H7 (cell line): ENCODE measurements at regions not wholly inside any gene's neighbourhood (a gene's known extent, or its start where the extent isn't known, plus 50 kb on each side); places are given as distances from the start of the nearest gene placed in this dataset.
A peak's percentile ranks its signal among the peaks of the same experiment; 100 is the strongest.
"Not testable (repeated sequence)": the region's sequence is repeated elsewhere in the genome, so short reads cannot be mapped to it uniquely, and the experiment has no call there.

Source experiments
- DNase-seq: peaks from one replicate; pipeline ENCODE4 v3.0.0; 2012
- H3K27me3 ChIP-seq: 2 replicates; pipeline ENCODE4 v1.6.0; 2011; ENCODE audit warnings: mild to moderate bottlenecking, low read length; ENCODE audit not compliant: control insufficient read depth, insufficient read depth
- H3K36me3 ChIP-seq: replicated peaks from 2 replicates; pipeline ENCODE4 v1.5.1; 2011; ENCODE audit warnings: low read length; ENCODE audit not compliant: control insufficient read depth, insufficient read depth
- H3K4me3 ChIP-seq: 2 replicates; pipeline ENCODE4 v1.5.1; 2011; ENCODE audit warnings: low read depth, mild to moderate bottlenecking, control low read depth, low read length, moderate library complexity; ENCODE audit not compliant: insufficient read depth

- DNase-seq: no peak
- Histone ChIP-seq H3K4me3 (no peak overlapping the region), H3K27me3 (no peaks in the 10 kb centered on the region), H3K36me3 (no peaks in the 10 kb centered on the region)
Measured at GRCh38 chr3:118637846-118638245, 396.8 kb downstream of the IGSF11 start.

GRCh38 chr3:118641608-118642007 lies 393.0 kb downstream of the IGSF11 start:
- Histone ChIP-seq H3K27me3 (no peaks in the 10 kb centered on the region), H3K4me3 (no peak overlapping the region), H3K36me3 (no peaks in the 10 kb centered on the region)
- DNase-seq: peak; percentile 71

- no peaks in the 10 kb centered on the region for H3K36me3 ChIP-seq
- no peaks in the 10 kb centered on the region for H3K27me3 ChIP-seq
- peak; percentile 9 for DNase-seq
- H3K4me3 ChIP-seq: no peak overlapping the region
Measured at GRCh38 chr3:118671192-118671591, 363.5 kb downstream of the IGSF11 start.

- Histone ChIP-seq H3K27me3 (no peaks in the 10 kb centered on the region), H3K4me3 (no peak overlapping the region), H3K36me3 (no peaks in the 10 kb centered on the region)
- no peak for DNase-seq
Measured at GRCh38 chr3:118675305-118675704, 359.3 kb downstream of the IGSF11 start.

- H3K4me3 ChIP-seq, H3K27me3 ChIP-seq, H3K36me3 ChIP-seq, DNase-seq: not testable (repeated sequence)
Measured at GRCh38 chr3:118678663-118679062, 356.0 kb downstream of the IGSF11 start.

GRCh38 chr3:118682921-118683320 lies 351.7 kb downstream of the IGSF11 start:
- DNase-seq: no peak
- H3K4me3 ChIP-seq: no peak overlapping the region
- H3K27me3 ChIP-seq: no peaks in the 10 kb centered on the region
- H3K36me3 ChIP-seq: no peaks in the 10 kb centered on the region

GRCh38 chr3:118683636-118684035 lies 351.0 kb downstream of the IGSF11 start:
- no peak for DNase-seq

GRCh38 chr3:118688396-118688884 lies 346.2 kb downstream of the IGSF11 start:
- H3K4me3 ChIP-seq: no peak overlapping the region
- no peaks in the 10 kb centered on the region for H3K36me3 ChIP-seq
- DNase-seq: no peak
- H3K27me3 ChIP-seq: no peaks in the 10 kb centered on the region

More at GRCh38 chr3:118683636-118684035, 351.0 kb downstream of the IGSF11 start:
- no peak overlapping the region for H3K4me3 ChIP-seq
- H3K36me3 ChIP-seq: no peaks in the 10 kb centered on the region
- H3K27me3 ChIP-seq: no peaks in the 10 kb centered on the region

GRCh38 chr3:118692416-118692815 lies 342.2 kb downstream of the IGSF11 start:
- no peaks in the 10 kb centered on the region for H3K27me3 ChIP-seq
- no peaks in the 10 kb centered on the region for H3K36me3 ChIP-seq
- no peak overlapping the region for H3K4me3 ChIP-seq
- DNase-seq: no peak

- no peak overlapping the region for H3K4me3 ChIP-seq
- H3K27me3 ChIP-seq: no peaks in the 10 kb centered on the region
- no peaks in the 10 kb centered on the region for H3K36me3 ChIP-seq
- no peak for DNase-seq
Measured at GRCh38 chr3:118705487-118706219, 329.0 kb downstream of the IGSF11 start.

GRCh38 chr3:118707991-118708390 lies 326.7 kb downstream of the IGSF11 start:
- Histone ChIP-seq H3K4me3 (no peak overlapping the region), H3K36me3 (no peaks in the 10 kb centered on the region), H3K27me3 (no peaks in the 10 kb centered on the region)
- DNase-seq: no peak

GRCh38 chr3:118710532-118710931 lies 324.1 kb downstream of the IGSF11 start:
- DNase-seq: no peak
- H3K36me3 ChIP-seq: no peaks in the 10 kb centered on the region
- no peaks in the 10 kb centered on the region for H3K27me3 ChIP-seq
- no peak overlapping the region for H3K4me3 ChIP-seq

GRCh38 chr3:118713502-118714207 lies 321.0 kb downstream of the IGSF11 start:
- no peaks in the 10 kb centered on the region for H3K36me3 ChIP-seq
- DNase-seq: no peak

GRCh38 chr3:118714800-118715199 lies 319.8 kb downstream of the IGSF11 start:
- DNase-seq: no peak
- no peak overlapping the region for H3K4me3 ChIP-seq
- no peaks in the 10 kb centered on the region for H3K36me3 ChIP-seq
- no peaks in the 10 kb centered on the region for H3K27me3 ChIP-seq

More at GRCh38 chr3:118713502-118714207, 321.0 kb downstream of the IGSF11 start:
- H3K27me3 ChIP-seq: no peaks in the 10 kb centered on the region
- no peak overlapping the region for H3K4me3 ChIP-seq

GRCh38 chr3:118729546-118729945 lies 305.1 kb downstream of the IGSF11 start:
- DNase-seq: peak; percentile 19
- no peaks in the 10 kb centered on the region for H3K27me3 ChIP-seq
- no peaks in the 10 kb centered on the region for H3K36me3 ChIP-seq
- H3K4me3 ChIP-seq: no peak overlapping the region
